ENCODE measurements at regions not wholly inside any gene's neighbourhood (a gene's known extent, or its start where the extent isn't known, plus 50 kb on each side); places are given as distances from the start of the nearest gene placed in this dataset.
A peak's percentile ranks its signal among the peaks of the same experiment; 100 is the strongest.

- WGBS, 2 experiments (ENCODE audit: extremely low coverage in 1 of 2, insufficient coverage in 1 of 2, insufficient read length in 1 of 2, insufficient replicate concordance in 2 of 2, low coverage in 1 of 2, low lambda C conversion rate in 2 of 2, missing lambda C conversion rate in 1 of 2): 74% methylated on average over 8 of the region's 8 CpGs; no CpG with 5 or more reads in 1 of the 2 experiments
- ChIA-PET CTCF (ENCODE audit: partially characterized antibody) (interaction anchor here (0.6 to 1.8 kb wide), 7 partner anchors 9 to 249 kb away, joined by 3 to 7 read pairs (median 3); no protein-coding TSS in a partner anchor), POLR2A (ENCODE audit: partially characterized antibody) (interaction anchor here (1.2 kb wide), 1 partner anchor 13 kb away, joined by 3 read pairs; no protein-coding TSS in a partner anchor)
Observed at GRCh38 chr2:64400733-64401528, 53.0 kb upstream of the LGALSL start.

More at GRCh38 chr2:64400733-64401528, 53.0 kb upstream of the LGALSL start:
- no peak overlapping the region for H4K5ac ChIP-seq (ENCODE audit: insufficient read length, low read depth, low read length)
- H4K20me1 ChIP-seq (replicated peaks in 1 of 2; ENCODE audit: control insufficient read depth in 1 of 2, insufficient read depth in 2 of 2, low read length in 2 of 2): peaks cover 0 to under 1% of the 10 kb centered on the region in 2 experiments
- DNase-seq (ENCODE audit: low read depth in 1 of 2, low spot score in 2 of 2) (no peak), FAIRE-seq (no peak)
- no peak overlapping the region for H4K91ac ChIP-seq (replicated peaks; ENCODE audit: insufficient read length, low read length)
- peak overlapping the region; percentile 66; the same call in 1 of the 2 replicates for H2BK15ac ChIP-seq (ENCODE audit: low read length)
- H3K4me1 ChIP-seq (replicated peaks in 1 of 4; ENCODE audit: control insufficient read depth in 3 of 4, insufficient read depth in 4 of 4, low read length in 3 of 4): peaks cover 18 to 31% (median 24%) of the 10 kb centered on the region in 4 experiments
- H2AFZ ChIP-seq (ENCODE audit: low read length): peak overlapping the region; percentile 8; the same call in 1 of the 2 replicates
- TF ChIP-seq SP4 (IDR thresholded peaks at IDR 0.05; ENCODE audit: low read length) (no peak), KDM1A (IDR thresholded peaks at IDR 0.05; ENCODE audit: borderline replicate concordance, low read length) (no peak), E2F6 (IDR thresholded peaks at IDR 0.05) (no peak), RXRA (IDR thresholded peaks at IDR 0.05; ENCODE audit: insufficient read depth, low read depth, low read length) (no peak), CREB1 (IDR thresholded peaks at IDR 0.05) (no peak), EGR1 (IDR thresholded peaks at IDR 0.05; ENCODE audit: borderline replicate concordance, low read depth, low read length) (no peak)
- peak overlapping the region; percentile 65; the same call in 1 of the 2 replicates for H2BK12ac ChIP-seq (ENCODE audit: low read depth, low read length)
- no peak overlapping the region for H3K23ac ChIP-seq (ENCODE audit: insufficient read length)
- H3K79me1 ChIP-seq (ENCODE audit: low read depth, low read length): no peaks in the 10 kb centered on the region
- H3K56ac ChIP-seq (replicated peaks; ENCODE audit: insufficient read length, low read depth, low read length): no peak overlapping the region
- H3K23me2 ChIP-seq (ENCODE audit: low read depth, low read length): peaks cover 1% of the 10 kb centered on the region
- H2AK5ac ChIP-seq (ENCODE audit: low read depth, low read length): no peak overlapping the region
- H3K27ac ChIP-seq (ENCODE audit: low read depth, low read length): no peak overlapping the region
- peak overlapping the region; percentile 31; the same call in 1 of the 2 replicates for H2BK5ac ChIP-seq (ENCODE audit: low read depth, low read length)
- H4K8ac ChIP-seq (ENCODE audit: extremely low read depth, insufficient read depth, low read length): no peak overlapping the region
- H3K9me3 ChIP-seq (ENCODE audit: insufficient read depth in 2 of 2, low read depth in 1 of 2, low read length in 1 of 2): no peaks in the 10 kb centered on the region
- H2BK120ac ChIP-seq (replicated peaks; ENCODE audit: low read depth, low read length): no peak overlapping the region
- 0 out of 2 replicates have a peak overlapping the region, but pooled peaks have one; percentile 38 for H3K18ac ChIP-seq (ENCODE audit: extremely low read depth, low read length)
- H3K9ac ChIP-seq (replicated peaks in 1 of 4; ENCODE audit: extremely low read depth in 1 of 4, low read depth in 3 of 4, low read length in 3 of 4): no peak overlapping the region
- no peaks in the 10 kb centered on the region for H3K79me2 ChIP-seq (ENCODE audit: control insufficient read depth in 1 of 2, insufficient read depth in 2 of 2, low read length in 2 of 2)
- no peaks in the 10 kb centered on the region for H3K36me3 ChIP-seq (ENCODE audit: control insufficient read depth in 2 of 4, insufficient read depth in 4 of 4, low read length in 3 of 4)
- no peak overlapping the region for H3K4me3 ChIP-seq (ENCODE audit: extremely low read depth in 1 of 4, insufficient read depth in 2 of 4, low read depth in 3 of 4, low read length in 4 of 4)
- H3K14ac ChIP-seq (ENCODE audit: insufficient read length): no peak overlapping the region
- no peak overlapping the region; the same call in 1 of the 2 replicates for H2BK20ac ChIP-seq (ENCODE audit: low read length)
- H3K4ac ChIP-seq (replicated peaks; ENCODE audit: insufficient read length, low read depth, low read length): no peak overlapping the region
- H3K4me2 ChIP-seq (ENCODE audit: insufficient read depth in 1 of 2, low read depth in 2 of 2, low read length in 2 of 2): 0 out of 4 replicates have a peak overlapping the region, but pooled peaks of 1 of the 2 experiments have one; percentile 2
- no peaks in the 10 kb centered on the region for H3K27me3 ChIP-seq (replicated peaks in 1 of 4; ENCODE audit: control insufficient read depth in 3 of 4, extremely low read depth in 1 of 4, insufficient read depth in 3 of 4, low read length in 3 of 4)

Measured in H1 (cell line).